ENCODE measurements at regions not wholly inside any gene's neighbourhood (a gene's known extent, or its start where the extent isn't known, plus 50 kb on each side); places are given as distances from the start of the nearest gene placed in this dataset.

DNA sequence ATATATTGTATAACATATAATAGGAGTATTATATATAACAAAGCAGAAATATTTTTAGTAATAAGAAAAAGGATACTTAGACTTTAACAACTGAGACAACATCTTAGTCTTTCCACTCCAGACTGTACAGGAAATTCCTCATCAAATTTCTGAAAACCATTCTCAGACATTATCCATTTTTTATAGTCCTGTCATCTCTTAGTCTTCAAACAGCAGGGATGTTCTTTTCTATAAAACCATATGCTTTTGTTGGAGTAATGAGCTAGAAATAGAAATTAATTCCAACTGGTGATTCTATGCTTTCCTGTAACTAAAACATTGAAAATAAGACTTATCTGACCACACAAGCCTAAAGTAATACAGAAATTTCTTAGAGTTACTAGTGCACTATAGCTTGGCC, 82.2 kb upstream of the CSNK1A1L start:
- TF ChIP-seq CTCF (tag by site-specific recombination; IDR thresholded peaks at IDR 0.05) (no peak), ZBTB26 (tag by site-specific recombination; optimal IDR thresholded peaks at IDR 0.05) (no peak), ZNF394 (tag by site-specific recombination; IDR thresholded peaks at IDR 0.05; ENCODE audit: borderline replicate concordance) (no peak), ZNF560 (tag by site-specific recombination; IDR thresholded peaks at IDR 0.05; ENCODE audit: borderline replicate concordance) (no peak), ZNF362 (tag by site-specific recombination; IDR thresholded peaks at IDR 0.05) (no peak), ZNF398 (tag by site-specific recombination; IDR thresholded peaks at IDR 0.05) (no peak), ZNF18 (tag by site-specific recombination; IDR thresholded peaks at IDR 0.05) (no peak), ZNF707 (tag by site-specific recombination; IDR thresholded peaks at IDR 0.05) (no peak), TRIM28 (IDR thresholded peaks at IDR 0.05; ENCODE audit: borderline replicate concordance, low read length) (no peak), ZNF132 (tag by site-specific recombination; IDR thresholded peaks at IDR 0.05; ENCODE audit: borderline replicate concordance) (no peak), KLF9 (tag by site-specific recombination; IDR thresholded peaks at IDR 0.05; ENCODE audit: low read depth) (no peak)

Data from HEK293 (cell line).